WTC11 (cell line): ENCODE measurements at regions not wholly inside any gene's neighbourhood (a gene's known extent, or its start where the extent isn't known, plus 50 kb on each side); places are given as distances from the start of the nearest gene placed in this dataset.

Experiments used
- ATAC-seq: fragments of 200-7000 bp; cut with Tn5 transposase; 2 replicates; pipeline ENCODE4 v1.10.0; 2021; ENCODE audit warnings: mild to moderate bottlenecking, moderate library complexity
- CTCF ChIA-PET: fragments of 300-600 bp; sonication (Branson Sonifier 250); formaldehyde crosslinking; loops from one replicate; lab custom pipeline; 2021; ENCODE audit warnings: antibody characterized with exemption; lab: Charles Lee
- POLR2A ChIA-PET: fragments of 350-600 bp; sonication (Branson Sonifier 250); formaldehyde crosslinking; loops from one replicate; lab custom pipeline; 2021; ENCODE audit warnings: antibody characterized with exemption; lab: Charles Lee
- DNase-seq: peaks from one replicate; pipeline ENCODE4 v3.0.0; 2021; ENCODE audit warnings: low spot score
- H3K27ac Mint-ChIP-seq: 2 replicates; pipeline ENCODE4 v1.8.0; 2021; ENCODE audit warnings: mixed read lengths
- H3K27me3 Mint-ChIP-seq: 2 replicates; pipeline ENCODE4 v1.8.0; 2021; ENCODE audit warnings: low read depth, mild to moderate bottlenecking, moderate library complexity, mixed read lengths
- H3K36me3 Mint-ChIP-seq: 2 replicates; pipeline ENCODE4 v1.8.0; 2021; ENCODE audit warnings: mixed read lengths
- H3K4me1 Mint-ChIP-seq: 2 replicates; pipeline ENCODE4 v1.8.0; 2022; ENCODE audit warnings: mixed read lengths
- H3K4me3 Mint-ChIP-seq: 2 replicates; pipeline ENCODE4 v1.8.0; 2021; ENCODE audit warnings: mild to moderate bottlenecking, moderate library complexity, mixed read lengths
- H3K9me3 Mint-ChIP-seq: 2 replicates; pipeline ENCODE4 v1.8.0; 2021; ENCODE audit warnings: mixed read lengths
- CREB1 ChIP-seq: sonication (generic); formaldehyde crosslinking; IDR thresholded peaks from 2 replicates; pipeline ENCODE4 v1.8.0; 2023; ENCODE audit warnings: mild to moderate bottlenecking, missing genetic modification reagents
- CREM ChIP-seq: sonication (generic); formaldehyde crosslinking; IDR thresholded peaks from 2 replicates; pipeline ENCODE4 v1.8.1; 2022; ENCODE audit warnings: mild to moderate bottlenecking, missing genetic modification reagents, moderate library complexity
- FOXP1 ChIP-seq: sonication (generic); formaldehyde crosslinking; IDR thresholded peaks from 2 replicates; pipeline ENCODE4 v1.8.0; 2022; ENCODE audit warnings: missing genetic modification reagents, mild to moderate bottlenecking, moderate library complexity, borderline replicate concordance
- HMGA2 ChIP-seq: fragments of 250-450 bp; sonication (Bioruptor Pico); IDR thresholded peaks from 2 replicates; pipeline ENCODE4 v1.4.0; 2021; ENCODE audit warnings: mild to moderate bottlenecking, moderate library complexity
- KAT7 ChIP-seq: sonication (generic); formaldehyde crosslinking; IDR thresholded peaks from 2 replicates; pipeline ENCODE4 v1.8.1; 2023; ENCODE audit warnings: missing genetic modification reagents, mild to moderate bottlenecking, borderline replicate concordance
- PRRX2 ChIP-seq: fragments of 250-450 bp; sonication (Bioruptor Pico); IDR thresholded peaks from 2 replicates; pipeline ENCODE4 v1.8.0; 2021; ENCODE audit warnings: mild to moderate bottlenecking
- SP1 ChIP-seq: sonication (generic); formaldehyde crosslinking; conservative IDR thresholded peaks from 2 replicates; pipeline ENCODE4 v1.8.1; 2022; ENCODE audit warnings: missing genetic modification reagents
- TEAD4 ChIP-seq: sonication (generic); formaldehyde crosslinking; IDR thresholded peaks from 2 replicates; pipeline ENCODE4 v1.8.0; 2022; ENCODE audit warnings: mild to moderate bottlenecking, missing genetic modification reagents
- TP53 ChIP-seq: sonication (generic); formaldehyde crosslinking; IDR thresholded peaks from 2 replicates; pipeline ENCODE4 v1.8.1; 2023; ENCODE audit warnings: mild to moderate bottlenecking, missing genetic modification reagents
- ZBTB21 ChIP-seq: sonication (generic); formaldehyde crosslinking; IDR thresholded peaks from 2 replicates; pipeline ENCODE4 v1.8.1; 2023; ENCODE audit warnings: mild to moderate bottlenecking, missing genetic modification reagents, borderline replicate concordance
- ZNF219 ChIP-seq: sonication (generic); formaldehyde crosslinking; IDR thresholded peaks from 2 replicates; pipeline ENCODE4 v1.8.0; 2023; ENCODE audit warnings: missing genetic modification reagents, mild to moderate bottlenecking, borderline replicate concordance
- ZNF671 ChIP-seq: fragments of 250-450 bp; sonication (Bioruptor Pico); IDR thresholded peaks from 2 replicates; pipeline ENCODE4 v1.8.0; 2021; ENCODE audit warnings: mild to moderate bottlenecking
- TF ChIP-seq, protein P1 (sequence below): sonication (generic); formaldehyde crosslinking; IDR thresholded peaks from 2 replicates; pipeline ENCODE4 v1.8.1; 2022; ENCODE audit warnings: mild to moderate bottlenecking, missing genetic modification reagents, moderate library complexity, borderline replicate concordance
- TF ChIP-seq, protein P2 (sequence below): sonication (generic); formaldehyde crosslinking; IDR thresholded peaks from 2 replicates; pipeline ENCODE4 v1.8.0; 2023; ENCODE audit warnings: missing genetic modification reagents, mild to moderate bottlenecking, borderline replicate concordance
- TF ChIP-seq, protein P3 (sequence below): fragments of 250-450 bp; sonication (Bioruptor Pico); conservative IDR thresholded peaks from 2 replicates; pipeline ENCODE4 v1.9.0; 2021; ENCODE audit warnings: mild to moderate bottlenecking
- TF ChIP-seq, protein P4 (sequence below): sonication (generic); formaldehyde crosslinking; IDR thresholded peaks from 2 replicates; pipeline ENCODE4 v1.8.0; 2022; ENCODE audit warnings: mild to moderate bottlenecking, missing genetic modification reagents
- TF ChIP-seq, protein P5 (sequence below): sonication (generic); formaldehyde crosslinking; IDR thresholded peaks from 2 replicates; pipeline ENCODE4 v1.8.0; 2023; ENCODE audit warnings: missing genetic modification reagents
- TF ChIP-seq, protein P6 (sequence below): fragments of 250-450 bp; sonication (Bioruptor Pico); IDR thresholded peaks from 2 replicates; pipeline ENCODE4 v1.9.0; 2021; ENCODE audit warnings: mild to moderate bottlenecking
- TF ChIP-seq, protein P7 (sequence below): sonication (generic); formaldehyde crosslinking; conservative IDR thresholded peaks from 2 replicates; pipeline ENCODE4 v1.8.1; 2022; ENCODE audit warnings: mild to moderate bottlenecking, missing genetic modification reagents
- TF ChIP-seq, protein P8 (sequence below): sonication (generic); formaldehyde crosslinking; IDR thresholded peaks from 2 replicates; pipeline ENCODE4 v1.8.1; 2023; ENCODE audit warnings: mild to moderate bottlenecking, missing genetic modification reagents, moderate library complexity
- TF ChIP-seq, protein P9 (sequence below): sonication (generic); formaldehyde crosslinking; IDR thresholded peaks from 2 replicates; pipeline ENCODE4 v1.8.1; 2022; ENCODE audit warnings: mild to moderate bottlenecking, moderate library complexity, missing genetic modification reagents

DNA sequence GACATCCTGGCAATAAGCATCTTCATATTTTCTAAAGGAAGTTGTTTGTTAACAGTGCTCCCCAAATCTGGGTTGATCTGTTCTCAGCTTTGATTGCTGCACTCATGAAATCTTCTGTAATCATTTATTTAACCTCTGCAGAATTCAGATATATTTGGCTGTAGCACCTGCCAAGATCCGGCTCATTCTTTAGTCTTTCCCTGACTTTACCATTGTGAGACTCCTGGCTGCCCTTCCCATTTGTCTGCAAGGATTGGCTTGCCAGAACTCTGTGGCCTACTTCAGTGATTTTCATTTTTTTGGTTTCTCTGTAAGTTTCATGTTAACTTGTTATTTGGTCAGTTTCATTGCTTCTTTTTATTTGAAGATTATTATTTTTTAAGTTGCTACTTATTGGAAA, 191.2 kb upstream of the PLXNC1 start:
- Mint-ChIP-seq H3K4me1 (no peaks in the 10 kb centered on the region), H3K9me3 (peaks cover 24% of the 10 kb centered on the region), H3K27ac (no peak overlapping the region), H3K27me3 (no peaks in the 10 kb centered on the region), H3K4me3 (no peak overlapping the region), H3K36me3 (no peaks in the 10 kb centered on the region)
- CTCF ChIA-PET: no interaction called here
- no peak for ATAC-seq
- TF ChIP-seq SP1 (no peak), ZNF671 (CRISPR knock-in tag) (no peak), CREB1 (CRISPR knock-in tag) (no peak), FOXP1 (no peak), CREM (CRISPR knock-in tag) (no peak), ZBTB21 (CRISPR knock-in tag) (no peak), TP53 (CRISPR knock-in tag) (no peak), PRRX2 (no peak)
- TF ChIP-seq, protein P1, sequence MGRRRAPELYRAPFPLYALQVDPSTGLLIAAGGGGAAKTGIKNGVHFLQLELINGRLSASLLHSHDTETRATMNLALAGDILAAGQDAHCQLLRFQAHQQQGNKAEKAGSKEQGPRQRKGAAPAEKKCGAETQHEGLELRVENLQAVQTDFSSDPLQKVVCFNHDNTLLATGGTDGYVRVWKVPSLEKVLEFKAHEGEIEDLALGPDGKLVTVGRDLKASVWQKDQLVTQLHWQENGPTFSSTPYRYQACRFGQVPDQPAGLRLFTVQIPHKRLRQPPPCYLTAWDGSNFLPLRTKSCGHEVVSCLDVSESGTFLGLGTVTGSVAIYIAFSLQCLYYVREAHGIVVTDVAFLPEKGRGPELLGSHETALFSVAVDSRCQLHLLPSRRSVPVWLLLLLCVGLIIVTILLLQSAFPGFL: no peak
- TF ChIP-seq, protein P2, sequence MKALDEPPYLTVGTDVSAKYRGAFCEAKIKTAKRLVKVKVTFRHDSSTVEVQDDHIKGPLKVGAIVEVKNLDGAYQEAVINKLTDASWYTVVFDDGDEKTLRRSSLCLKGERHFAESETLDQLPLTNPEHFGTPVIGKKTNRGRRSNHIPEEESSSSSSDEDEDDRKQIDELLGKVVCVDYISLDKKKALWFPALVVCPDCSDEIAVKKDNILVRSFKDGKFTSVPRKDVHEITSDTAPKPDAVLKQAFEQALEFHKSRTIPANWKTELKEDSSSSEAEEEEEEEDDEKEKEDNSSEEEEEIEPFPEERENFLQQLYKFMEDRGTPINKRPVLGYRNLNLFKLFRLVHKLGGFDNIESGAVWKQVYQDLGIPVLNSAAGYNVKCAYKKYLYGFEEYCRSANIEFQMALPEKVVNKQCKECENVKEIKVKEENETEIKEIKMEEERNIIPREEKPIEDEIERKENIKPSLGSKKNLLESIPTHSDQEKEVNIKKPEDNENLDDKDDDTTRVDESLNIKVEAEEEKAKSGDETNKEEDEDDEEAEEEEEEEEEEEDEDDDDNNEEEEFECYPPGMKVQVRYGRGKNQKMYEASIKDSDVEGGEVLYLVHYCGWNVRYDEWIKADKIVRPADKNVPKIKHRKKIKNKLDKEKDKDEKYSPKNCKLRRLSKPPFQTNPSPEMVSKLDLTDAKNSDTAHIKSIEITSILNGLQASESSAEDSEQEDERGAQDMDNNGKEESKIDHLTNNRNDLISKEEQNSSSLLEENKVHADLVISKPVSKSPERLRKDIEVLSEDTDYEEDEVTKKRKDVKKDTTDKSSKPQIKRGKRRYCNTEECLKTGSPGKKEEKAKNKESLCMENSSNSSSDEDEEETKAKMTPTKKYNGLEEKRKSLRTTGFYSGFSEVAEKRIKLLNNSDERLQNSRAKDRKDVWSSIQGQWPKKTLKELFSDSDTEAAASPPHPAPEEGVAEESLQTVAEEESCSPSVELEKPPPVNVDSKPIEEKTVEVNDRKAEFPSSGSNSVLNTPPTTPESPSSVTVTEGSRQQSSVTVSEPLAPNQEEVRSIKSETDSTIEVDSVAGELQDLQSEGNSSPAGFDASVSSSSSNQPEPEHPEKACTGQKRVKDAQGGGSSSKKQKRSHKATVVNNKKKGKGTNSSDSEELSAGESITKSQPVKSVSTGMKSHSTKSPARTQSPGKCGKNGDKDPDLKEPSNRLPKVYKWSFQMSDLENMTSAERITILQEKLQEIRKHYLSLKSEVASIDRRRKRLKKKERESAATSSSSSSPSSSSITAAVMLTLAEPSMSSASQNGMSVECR (CRISPR knock-in tag): no peak
- TF ChIP-seq, protein P3, sequence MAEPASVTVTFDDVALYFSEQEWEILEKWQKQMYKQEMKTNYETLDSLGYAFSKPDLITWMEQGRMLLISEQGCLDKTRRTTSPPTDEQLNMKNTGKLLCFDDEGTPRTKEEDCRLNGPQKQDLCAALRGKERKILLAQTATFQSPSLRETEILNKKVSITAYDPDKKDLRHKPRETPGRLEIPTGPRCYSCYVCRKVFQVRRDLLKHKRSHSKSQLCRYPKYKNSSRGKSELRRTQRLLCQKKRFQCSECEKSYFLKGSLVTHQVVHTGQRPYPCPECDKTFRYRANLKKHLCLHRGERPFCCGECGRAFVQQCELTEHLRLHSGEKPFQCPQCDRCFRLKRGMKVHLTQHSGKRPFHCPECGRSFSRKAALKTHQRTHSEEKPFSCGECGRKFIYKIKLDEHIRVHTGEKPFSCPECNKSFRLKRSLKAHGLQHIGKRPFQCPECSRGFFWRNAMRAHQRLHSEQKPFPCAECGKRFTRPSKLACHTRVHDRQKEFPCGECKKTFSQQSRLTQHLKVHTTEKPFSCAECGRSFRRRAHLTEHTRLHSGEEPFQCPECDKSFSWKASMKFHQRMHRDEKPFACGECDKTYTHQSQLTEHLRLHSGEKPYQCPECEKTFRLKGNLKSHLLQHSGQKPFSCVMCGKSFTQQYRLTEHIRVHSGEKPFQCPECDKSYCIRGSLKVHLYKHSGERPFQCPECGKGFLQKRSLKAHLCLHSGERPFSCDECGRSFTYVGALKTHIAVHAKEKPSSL (CRISPR knock-in tag): no peak
- TF ChIP-seq, protein P4, sequence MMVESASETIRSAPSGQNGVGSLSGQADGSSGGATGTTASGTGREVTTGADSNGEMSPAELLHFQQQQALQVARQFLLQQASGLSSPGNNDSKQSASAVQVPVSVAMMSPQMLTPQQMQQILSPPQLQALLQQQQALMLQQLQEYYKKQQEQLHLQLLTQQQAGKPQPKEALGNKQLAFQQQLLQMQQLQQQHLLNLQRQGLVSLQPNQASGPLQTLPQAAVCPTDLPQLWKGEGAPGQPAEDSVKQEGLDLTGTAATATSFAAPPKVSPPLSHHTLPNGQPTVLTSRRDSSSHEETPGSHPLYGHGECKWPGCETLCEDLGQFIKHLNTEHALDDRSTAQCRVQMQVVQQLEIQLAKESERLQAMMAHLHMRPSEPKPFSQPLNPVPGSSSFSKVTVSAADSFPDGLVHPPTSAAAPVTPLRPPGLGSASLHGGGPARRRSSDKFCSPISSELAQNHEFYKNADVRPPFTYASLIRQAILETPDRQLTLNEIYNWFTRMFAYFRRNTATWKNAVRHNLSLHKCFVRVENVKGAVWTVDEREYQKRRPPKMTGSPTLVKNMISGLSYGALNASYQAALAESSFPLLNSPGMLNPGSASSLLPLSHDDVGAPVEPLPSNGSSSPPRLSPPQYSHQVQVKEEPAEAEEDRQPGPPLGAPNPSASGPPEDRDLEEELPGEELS (CRISPR knock-in tag): no peak
- POLR2A ChIA-PET: no interaction called here
- no peak for DNase-seq

DNA sequence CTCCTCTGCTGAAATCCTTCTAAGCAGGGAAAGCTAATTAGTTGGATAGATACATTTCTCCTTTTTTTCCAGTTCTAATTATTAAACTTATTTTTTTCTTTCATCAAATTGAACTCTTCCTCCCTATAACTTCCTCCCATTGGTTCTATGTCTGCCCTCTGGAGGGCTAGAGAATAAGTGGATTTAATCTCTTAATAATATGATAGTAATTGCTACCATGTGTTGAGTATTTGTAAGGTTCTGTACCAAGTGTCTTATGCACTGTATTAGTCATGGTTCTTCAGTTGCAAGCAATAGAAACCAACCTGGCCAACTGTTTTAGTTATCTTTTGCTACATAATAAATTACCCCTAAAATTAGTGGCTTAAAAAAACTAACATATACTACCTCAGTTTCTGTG, 190.5 kb upstream of the PLXNC1 start:
- Mint-ChIP-seq H3K4me1 (no peaks in the 10 kb centered on the region), H3K36me3 (no peaks in the 10 kb centered on the region), H3K9me3 (peaks cover 24% of the 10 kb centered on the region), H3K4me3 (no peak overlapping the region), H3K27ac (no peak overlapping the region), H3K27me3 (no peaks in the 10 kb centered on the region)
- no peak for DNase-seq
- ChIA-PET POLR2A (no interaction called here), CTCF (no interaction called here)
- no peak for ATAC-seq
- TF ChIP-seq HMGA2 (CRISPR knock-in tag) (no peak), KAT7 (CRISPR knock-in tag) (no peak), ZNF219 (CRISPR knock-in tag) (no peak), TEAD4 (CRISPR knock-in tag) (no peak)
- TF ChIP-seq, protein P5, sequence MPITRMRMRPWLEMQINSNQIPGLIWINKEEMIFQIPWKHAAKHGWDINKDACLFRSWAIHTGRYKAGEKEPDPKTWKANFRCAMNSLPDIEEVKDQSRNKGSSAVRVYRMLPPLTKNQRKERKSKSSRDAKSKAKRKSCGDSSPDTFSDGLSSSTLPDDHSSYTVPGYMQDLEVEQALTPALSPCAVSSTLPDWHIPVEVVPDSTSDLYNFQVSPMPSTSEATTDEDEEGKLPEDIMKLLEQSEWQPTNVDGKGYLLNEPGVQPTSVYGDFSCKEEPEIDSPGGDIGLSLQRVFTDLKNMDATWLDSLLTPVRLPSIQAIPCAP (CRISPR knock-in tag): no peak
- TF ChIP-seq, protein P6, sequence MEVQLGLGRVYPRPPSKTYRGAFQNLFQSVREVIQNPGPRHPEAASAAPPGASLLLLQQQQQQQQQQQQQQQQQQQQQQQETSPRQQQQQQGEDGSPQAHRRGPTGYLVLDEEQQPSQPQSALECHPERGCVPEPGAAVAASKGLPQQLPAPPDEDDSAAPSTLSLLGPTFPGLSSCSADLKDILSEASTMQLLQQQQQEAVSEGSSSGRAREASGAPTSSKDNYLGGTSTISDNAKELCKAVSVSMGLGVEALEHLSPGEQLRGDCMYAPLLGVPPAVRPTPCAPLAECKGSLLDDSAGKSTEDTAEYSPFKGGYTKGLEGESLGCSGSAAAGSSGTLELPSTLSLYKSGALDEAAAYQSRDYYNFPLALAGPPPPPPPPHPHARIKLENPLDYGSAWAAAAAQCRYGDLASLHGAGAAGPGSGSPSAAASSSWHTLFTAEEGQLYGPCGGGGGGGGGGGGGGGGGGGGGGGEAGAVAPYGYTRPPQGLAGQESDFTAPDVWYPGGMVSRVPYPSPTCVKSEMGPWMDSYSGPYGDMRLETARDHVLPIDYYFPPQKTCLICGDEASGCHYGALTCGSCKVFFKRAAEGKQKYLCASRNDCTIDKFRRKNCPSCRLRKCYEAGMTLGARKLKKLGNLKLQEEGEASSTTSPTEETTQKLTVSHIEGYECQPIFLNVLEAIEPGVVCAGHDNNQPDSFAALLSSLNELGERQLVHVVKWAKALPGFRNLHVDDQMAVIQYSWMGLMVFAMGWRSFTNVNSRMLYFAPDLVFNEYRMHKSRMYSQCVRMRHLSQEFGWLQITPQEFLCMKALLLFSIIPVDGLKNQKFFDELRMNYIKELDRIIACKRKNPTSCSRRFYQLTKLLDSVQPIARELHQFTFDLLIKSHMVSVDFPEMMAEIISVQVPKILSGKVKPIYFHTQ (CRISPR knock-in tag): no peak
- TF ChIP-seq, protein P7, sequence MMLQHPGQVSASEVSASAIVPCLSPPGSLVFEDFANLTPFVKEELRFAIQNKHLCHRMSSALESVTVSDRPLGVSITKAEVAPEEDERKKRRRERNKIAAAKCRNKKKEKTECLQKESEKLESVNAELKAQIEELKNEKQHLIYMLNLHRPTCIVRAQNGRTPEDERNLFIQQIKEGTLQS (CRISPR knock-in tag): no peak
- TF ChIP-seq, protein P8, sequence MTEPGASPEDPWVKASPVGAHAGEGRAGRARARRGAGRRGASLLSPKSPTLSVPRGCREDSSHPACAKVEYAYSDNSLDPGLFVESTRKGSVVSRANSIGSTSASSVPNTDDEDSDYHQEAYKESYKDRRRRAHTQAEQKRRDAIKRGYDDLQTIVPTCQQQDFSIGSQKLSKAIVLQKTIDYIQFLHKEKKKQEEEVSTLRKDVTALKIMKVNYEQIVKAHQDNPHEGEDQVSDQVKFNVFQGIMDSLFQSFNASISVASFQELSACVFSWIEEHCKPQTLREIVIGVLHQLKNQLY (CRISPR knock-in tag): no peak
- TF ChIP-seq, protein P9, sequence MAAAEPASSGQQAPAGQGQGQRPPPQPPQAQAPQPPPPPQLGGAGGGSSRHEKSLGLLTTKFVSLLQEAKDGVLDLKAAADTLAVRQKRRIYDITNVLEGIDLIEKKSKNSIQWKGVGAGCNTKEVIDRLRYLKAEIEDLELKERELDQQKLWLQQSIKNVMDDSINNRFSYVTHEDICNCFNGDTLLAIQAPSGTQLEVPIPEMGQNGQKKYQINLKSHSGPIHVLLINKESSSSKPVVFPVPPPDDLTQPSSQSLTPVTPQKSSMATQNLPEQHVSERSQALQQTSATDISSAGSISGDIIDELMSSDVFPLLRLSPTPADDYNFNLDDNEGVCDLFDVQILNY: no peak
